ENCODE measurements at regions not wholly inside any gene's neighbourhood (a gene's known extent, or its start where the extent isn't known, plus 50 kb on each side); places are given as distances from the start of the nearest gene placed in this dataset.

DNA sequence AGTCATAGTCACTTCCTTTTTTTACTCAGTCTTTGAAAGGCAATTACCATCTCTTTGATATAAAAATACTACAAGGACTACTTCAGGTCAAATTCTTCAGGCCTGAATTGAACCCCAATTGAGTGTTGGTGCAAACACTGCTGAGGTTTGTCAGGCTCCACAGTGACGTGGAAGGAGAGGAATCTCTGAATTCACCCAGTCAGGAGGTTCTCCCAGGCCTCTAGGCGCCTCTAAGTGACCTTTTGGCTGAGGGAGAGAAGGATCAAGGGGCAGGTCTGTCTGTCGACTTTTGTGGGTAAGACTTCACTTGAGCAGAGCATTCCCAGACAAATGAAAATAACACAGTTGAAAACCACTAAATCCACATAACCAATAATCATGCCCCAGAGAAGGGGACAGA, 227.6 kb upstream of the CHRNA7 start:
- DNase-seq (ENCODE audit: low read depth, low spot score): no peak
- CTCF ChIA-PET: no interaction called here
- Histone ChIP-seq H3K27me3 (ENCODE audit: control insufficient read depth, insufficient read depth, low read length) (no peaks in the 10 kb centered on the region), H3K27ac (ENCODE audit: low read depth, low read length) (no peak overlapping the region), H3K4me3 (ENCODE audit: low read depth, low read length) (no peak overlapping the region), H3K9me3 (ENCODE audit: control insufficient read depth, insufficient read depth, low read length) (no peaks in the 10 kb centered on the region; the same call in 1 of the 2 replicates)
- TF ChIP-seq, protein P1, sequence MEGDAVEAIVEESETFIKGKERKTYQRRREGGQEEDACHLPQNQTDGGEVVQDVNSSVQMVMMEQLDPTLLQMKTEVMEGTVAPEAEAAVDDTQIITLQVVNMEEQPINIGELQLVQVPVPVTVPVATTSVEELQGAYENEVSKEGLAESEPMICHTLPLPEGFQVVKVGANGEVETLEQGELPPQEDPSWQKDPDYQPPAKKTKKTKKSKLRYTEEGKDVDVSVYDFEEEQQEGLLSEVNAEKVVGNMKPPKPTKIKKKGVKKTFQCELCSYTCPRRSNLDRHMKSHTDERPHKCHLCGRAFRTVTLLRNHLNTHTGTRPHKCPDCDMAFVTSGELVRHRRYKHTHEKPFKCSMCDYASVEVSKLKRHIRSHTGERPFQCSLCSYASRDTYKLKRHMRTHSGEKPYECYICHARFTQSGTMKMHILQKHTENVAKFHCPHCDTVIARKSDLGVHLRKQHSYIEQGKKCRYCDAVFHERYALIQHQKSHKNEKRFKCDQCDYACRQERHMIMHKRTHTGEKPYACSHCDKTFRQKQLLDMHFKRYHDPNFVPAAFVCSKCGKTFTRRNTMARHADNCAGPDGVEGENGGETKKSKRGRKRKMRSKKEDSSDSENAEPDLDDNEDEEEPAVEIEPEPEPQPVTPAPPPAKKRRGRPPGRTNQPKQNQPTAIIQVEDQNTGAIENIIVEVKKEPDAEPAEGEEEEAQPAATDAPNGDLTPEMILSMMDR (IDR thresholded peaks at IDR 0.05; ENCODE audit: low read depth, low read length): no peak
- POLR2A ChIA-PET: no interaction called here

DNA sequence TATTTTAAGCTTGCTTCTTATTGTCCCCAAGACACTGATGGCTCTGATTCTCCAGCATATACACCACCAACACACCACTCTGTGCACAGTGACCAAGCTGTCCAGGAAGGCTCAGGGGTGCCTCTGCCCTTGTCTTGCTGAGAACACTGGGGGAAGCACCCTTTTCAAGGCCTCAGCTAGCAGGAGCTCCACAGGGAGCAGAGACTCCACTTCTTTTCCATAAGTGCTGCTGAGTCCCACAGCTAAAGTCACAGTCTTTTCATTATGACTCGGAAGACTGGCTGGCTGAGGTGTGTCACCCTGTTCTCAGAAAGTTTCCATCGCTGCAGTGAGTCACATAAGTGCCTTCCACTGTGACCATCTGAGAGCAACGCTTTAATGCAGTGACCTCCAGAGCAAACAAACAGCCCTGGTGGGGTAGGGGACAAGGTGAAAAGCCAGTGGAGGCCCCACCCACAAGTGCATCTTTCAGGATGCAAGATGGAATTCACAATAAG, 226.9 kb upstream of the CHRNA7 start:
- ChIA-PET POLR2A (no interaction called here), CTCF (no interaction called here)

DNA sequence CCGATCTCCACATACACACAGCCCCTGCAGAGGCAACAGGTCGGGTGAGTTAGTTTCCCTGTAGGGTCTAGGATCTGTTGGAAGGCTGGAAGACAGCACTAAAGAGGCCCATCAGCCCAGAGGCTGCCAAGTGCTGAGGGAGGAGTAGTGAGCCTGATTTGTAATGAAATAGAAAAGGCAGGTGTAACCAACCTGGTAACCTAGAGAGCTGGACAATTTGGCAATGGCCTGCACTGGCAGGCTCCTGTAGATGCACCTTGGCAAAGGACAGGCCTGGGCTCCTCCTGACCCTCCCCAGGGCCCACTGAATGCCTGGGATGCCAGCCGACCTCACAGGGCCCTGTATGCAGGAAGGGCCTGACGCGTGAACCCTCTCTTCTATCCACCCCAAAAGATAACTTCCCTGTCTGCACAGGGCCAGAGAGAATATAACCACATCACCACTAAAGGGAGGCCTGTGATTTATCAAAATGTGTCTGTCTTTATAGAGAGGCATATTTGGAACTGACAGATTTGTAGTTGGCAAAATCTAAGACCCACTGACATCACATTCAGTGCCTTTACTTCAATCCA, 225.1 kb upstream of the CHRNA7 start:
- no peak overlapping the region for H3K4me3 ChIP-seq (ENCODE audit: low read depth, low read length)
- DNase-seq (ENCODE audit: low read depth, low spot score): no peak
- H3K9me3 ChIP-seq (ENCODE audit: control insufficient read depth, insufficient read depth, low read length): no peaks in the 10 kb centered on the region; the same call in 1 of the 2 replicates
- H3K27me3 ChIP-seq (ENCODE audit: control insufficient read depth, insufficient read depth, low read length): no peaks in the 10 kb centered on the region
- no peak overlapping the region for H3K27ac ChIP-seq (ENCODE audit: low read depth, low read length)
- POLR2A ChIA-PET: no interaction called here
- TF ChIP-seq, protein P1 (IDR thresholded peaks at IDR 0.05; ENCODE audit: low read depth, low read length): no peak
- CTCF ChIA-PET: no interaction called here

More for the DNA sequence above, 226.9 kb upstream of the CHRNA7 start:
- no peak overlapping the region for H3K27ac ChIP-seq (ENCODE audit: low read depth, low read length)
- H3K27me3 ChIP-seq (ENCODE audit: control insufficient read depth, insufficient read depth, low read length): no peaks in the 10 kb centered on the region
- no peak overlapping the region for H3K4me3 ChIP-seq (ENCODE audit: low read depth, low read length)
- no peak for DNase-seq (ENCODE audit: low read depth, low spot score)
- TF ChIP-seq, protein P1 (IDR thresholded peaks at IDR 0.05; ENCODE audit: low read depth, low read length): no peak
- no peaks in the 10 kb centered on the region; the same call in 1 of the 2 replicates for H3K9me3 ChIP-seq (ENCODE audit: control insufficient read depth, insufficient read depth, low read length)

DNA sequence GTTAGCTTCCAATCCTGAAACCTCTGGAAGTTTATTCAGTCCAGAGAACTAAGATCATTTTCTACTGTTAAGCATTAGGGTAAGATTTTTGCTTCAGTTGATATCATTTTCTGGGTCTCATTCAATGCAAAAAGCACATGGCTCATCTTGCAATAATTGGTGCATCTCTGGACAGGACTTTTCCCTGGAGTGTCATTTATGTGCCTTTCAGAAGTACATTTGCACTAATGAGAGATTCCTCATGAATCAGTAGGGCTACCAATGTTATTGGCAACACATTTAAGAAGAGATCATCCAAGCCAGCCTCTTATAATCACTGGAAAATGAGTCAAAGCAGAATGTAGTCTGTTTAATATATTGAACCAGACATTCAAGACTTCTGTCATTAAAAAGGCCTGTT, 224.2 kb upstream of the CHRNA7 start:
- no peak for DNase-seq (ENCODE audit: low read depth, low spot score)
- ChIA-PET CTCF (no interaction called here), POLR2A (no interaction called here)
- Histone ChIP-seq H3K27ac (ENCODE audit: low read depth, low read length) (no peak overlapping the region), H3K4me3 (ENCODE audit: low read depth, low read length) (no peak overlapping the region), H3K27me3 (ENCODE audit: control insufficient read depth, insufficient read depth, low read length) (no peaks in the 10 kb centered on the region), H3K9me3 (ENCODE audit: control insufficient read depth, insufficient read depth, low read length) (no peaks in the 10 kb centered on the region)
- TF ChIP-seq, protein P1 (IDR thresholded peaks at IDR 0.05; ENCODE audit: low read depth, low read length): no peak

DNA sequence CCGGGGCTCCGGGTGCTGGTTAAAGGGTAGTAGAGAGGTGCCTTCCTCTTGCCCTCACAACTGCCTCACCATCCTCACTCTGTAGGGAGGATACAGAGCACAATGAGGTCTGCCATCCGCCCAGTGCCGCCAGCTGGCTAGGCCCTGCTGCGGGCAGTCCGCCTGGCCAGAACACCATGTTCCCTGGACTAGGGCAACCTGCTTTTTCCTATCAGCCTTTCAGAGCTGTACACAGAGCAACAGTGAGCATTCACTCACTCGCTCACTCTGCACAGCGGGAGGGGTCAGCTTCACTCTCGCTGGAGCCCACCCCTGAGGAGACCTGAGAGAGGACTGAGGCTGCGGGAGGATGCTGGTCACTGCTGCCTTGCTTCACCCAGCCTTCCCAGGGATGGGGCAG, 218.7 kb upstream of the CHRNA7 start:
- H3K9me3 ChIP-seq (ENCODE audit: control insufficient read depth, insufficient read depth, low read length): no peaks in the 10 kb centered on the region; the same call in 1 of the 2 replicates
- CTCF ChIA-PET: no interaction called here

More for the DNA sequence above, 218.7 kb upstream of the CHRNA7 start:
- POLR2A ChIA-PET: no interaction called here
- TF ChIP-seq, protein P1 (IDR thresholded peaks at IDR 0.05; ENCODE audit: low read depth, low read length): no peak
- DNase-seq (ENCODE audit: low read depth, low spot score): no peak
- no peak overlapping the region for H3K27ac ChIP-seq (ENCODE audit: low read depth, low read length)
- H3K4me3 ChIP-seq (ENCODE audit: low read depth, low read length): no peak overlapping the region
- H3K27me3 ChIP-seq (ENCODE audit: control insufficient read depth, insufficient read depth, low read length): no peaks in the 10 kb centered on the region
